ENCODE measurements at regions not wholly inside any gene's neighbourhood (a gene's known extent, or its start where the extent isn't known, plus 50 kb on each side); places are given as distances from the start of the nearest gene placed in this dataset.

GRCh38 chr4:100828986-100829685 is 311.3 kb upstream of the EMCN start:
- no peaks in the 10 kb centered on the region for H3K27me3 ChIP-seq (ENCODE audit: control insufficient read depth in 1 of 2, insufficient read depth in 2 of 2, low read length in 2 of 2)
- H3K9ac ChIP-seq (ENCODE audit: low read depth in 1 of 2, low read length in 2 of 2), result no peak overlapping the region
- H3K4me3 ChIP-seq (ENCODE audit: low read depth in 1 of 2, low read length in 2 of 2), result no peak overlapping the region
- H3K27ac ChIP-seq (ENCODE audit: low read depth, low read length), result no peak overlapping the region
- no peaks in the 10 kb centered on the region for H3K36me3 ChIP-seq (ENCODE audit: control insufficient read depth in 1 of 2, insufficient read depth in 2 of 2, low read length in 2 of 2)
- no peaks in the 10 kb centered on the region for H3K9me3 ChIP-seq (ENCODE audit: control insufficient read depth in 1 of 2, low read length in 2 of 2)
- no peaks in the 10 kb centered on the region for H3K4me1 ChIP-seq (ENCODE audit: control insufficient read depth in 1 of 2, insufficient read depth in 2 of 2, low read length in 2 of 2)

GRCh38 chr4:100828364-100828763 is 310.5 kb upstream of the EMCN start:
- Histone ChIP-seq H3K27me3 (ENCODE audit: control insufficient read depth in 1 of 2, insufficient read depth in 2 of 2, low read length in 2 of 2) (no peaks in the 10 kb centered on the region), H3K9me3 (ENCODE audit: control insufficient read depth in 1 of 2, low read length in 2 of 2) (no peaks in the 10 kb centered on the region), H3K9ac (ENCODE audit: low read depth in 1 of 2, low read length in 2 of 2) (no peak overlapping the region), H3K36me3 (ENCODE audit: control insufficient read depth in 1 of 2, insufficient read depth in 2 of 2, low read length in 2 of 2) (no peaks in the 10 kb centered on the region), H3K4me3 (ENCODE audit: low read depth in 1 of 2, low read length in 2 of 2) (no peak overlapping the region), H3K27ac (ENCODE audit: low read depth, low read length) (no peak overlapping the region), H3K4me1 (ENCODE audit: control insufficient read depth in 1 of 2, insufficient read depth in 2 of 2, low read length in 2 of 2) (no peaks in the 10 kb centered on the region)

- no peak overlapping the region for H3K4me3 ChIP-seq (ENCODE audit: low read depth in 1 of 2, low read length in 2 of 2)
- H3K27ac ChIP-seq (ENCODE audit: low read depth, low read length), result no peak overlapping the region
- no peaks in the 10 kb centered on the region for H3K36me3 ChIP-seq (ENCODE audit: control insufficient read depth in 1 of 2, insufficient read depth in 2 of 2, low read length in 2 of 2)
- no peaks in the 10 kb centered on the region for H3K27me3 ChIP-seq (ENCODE audit: control insufficient read depth in 1 of 2, insufficient read depth in 2 of 2, low read length in 2 of 2)
- no peaks in the 10 kb centered on the region for H3K4me1 ChIP-seq (ENCODE audit: control insufficient read depth in 1 of 2, insufficient read depth in 2 of 2, low read length in 2 of 2)
- H3K9ac ChIP-seq (ENCODE audit: low read depth in 1 of 2, low read length in 2 of 2), result no peak overlapping the region
- no peaks in the 10 kb centered on the region for H3K9me3 ChIP-seq (ENCODE audit: control insufficient read depth in 1 of 2, low read length in 2 of 2)
These were observed 309.9 kb upstream of the EMCN start for GRCh38 chr4:100827756-100828155.

- H3K9ac ChIP-seq (ENCODE audit: low read depth in 1 of 2, low read length in 2 of 2), result no peak overlapping the region
These were observed 309.2 kb upstream of the EMCN start for GRCh38 chr4:100826808-100827548.

GRCh38 chr4:100826067-100826466 is 308.2 kb upstream of the EMCN start:
- Histone ChIP-seq H3K27me3 (ENCODE audit: control insufficient read depth in 1 of 2, insufficient read depth in 2 of 2, low read length in 2 of 2) (no peaks in the 10 kb centered on the region), H3K27ac (ENCODE audit: low read depth, low read length) (no peak overlapping the region), H3K9ac (ENCODE audit: low read depth in 1 of 2, low read length in 2 of 2) (no peak overlapping the region), H3K36me3 (ENCODE audit: control insufficient read depth in 1 of 2, insufficient read depth in 2 of 2, low read length in 2 of 2) (no peaks in the 10 kb centered on the region), H3K9me3 (ENCODE audit: control insufficient read depth in 1 of 2, low read length in 2 of 2) (no peaks in the 10 kb centered on the region), H3K4me3 (ENCODE audit: low read depth in 1 of 2, low read length in 2 of 2) (no peak overlapping the region), H3K4me1 (ENCODE audit: control insufficient read depth in 1 of 2, insufficient read depth in 2 of 2, low read length in 2 of 2) (no peaks in the 10 kb centered on the region)

More at GRCh38 chr4:100826808-100827548, 309.2 kb upstream of the EMCN start:
- Histone ChIP-seq H3K36me3 (ENCODE audit: control insufficient read depth in 1 of 2, insufficient read depth in 2 of 2, low read length in 2 of 2) (no peaks in the 10 kb centered on the region), H3K4me3 (ENCODE audit: low read depth in 1 of 2, low read length in 2 of 2) (no peak overlapping the region), H3K9me3 (ENCODE audit: control insufficient read depth in 1 of 2, low read length in 2 of 2) (no peaks in the 10 kb centered on the region), H3K27ac (ENCODE audit: low read depth, low read length) (no peak overlapping the region), H3K27me3 (ENCODE audit: control insufficient read depth in 1 of 2, insufficient read depth in 2 of 2, low read length in 2 of 2) (no peaks in the 10 kb centered on the region), H3K4me1 (ENCODE audit: control insufficient read depth in 1 of 2, insufficient read depth in 2 of 2, low read length in 2 of 2) (no peaks in the 10 kb centered on the region)

- Histone ChIP-seq H3K27me3 (ENCODE audit: control insufficient read depth in 1 of 2, insufficient read depth in 2 of 2, low read length in 2 of 2) (no peaks in the 10 kb centered on the region), H3K9me3 (ENCODE audit: control insufficient read depth in 1 of 2, low read length in 2 of 2) (no peaks in the 10 kb centered on the region), H3K36me3 (ENCODE audit: control insufficient read depth in 1 of 2, insufficient read depth in 2 of 2, low read length in 2 of 2) (no peaks in the 10 kb centered on the region), H3K4me1 (ENCODE audit: control insufficient read depth in 1 of 2, insufficient read depth in 2 of 2, low read length in 2 of 2) (no peaks in the 10 kb centered on the region), H3K27ac (ENCODE audit: low read depth, low read length) (no peak overlapping the region), H3K4me3 (ENCODE audit: low read depth in 1 of 2, low read length in 2 of 2) (no peak overlapping the region), H3K9ac (ENCODE audit: low read depth in 1 of 2, low read length in 2 of 2) (no peak overlapping the region)
These were observed 306.1 kb upstream of the EMCN start for GRCh38 chr4:100823993-100824323.

- H3K27ac ChIP-seq (ENCODE audit: low read depth, low read length), result no peak overlapping the region
- H3K27me3 ChIP-seq (ENCODE audit: control insufficient read depth in 1 of 2, insufficient read depth in 2 of 2, low read length in 2 of 2), result no peaks in the 10 kb centered on the region
- no peaks in the 10 kb centered on the region for H3K4me1 ChIP-seq (ENCODE audit: control insufficient read depth in 1 of 2, insufficient read depth in 2 of 2, low read length in 2 of 2)
These were observed 305.5 kb upstream of the EMCN start for GRCh38 chr4:100823066-100823992.

GRCh38 chr4:100820249-100820648 is 302.4 kb upstream of the EMCN start:
- H3K27ac ChIP-seq (ENCODE audit: low read depth, low read length), result no peak overlapping the region
- H3K4me3 ChIP-seq (ENCODE audit: low read depth in 1 of 2, low read length in 2 of 2), result no peak overlapping the region
- no peaks in the 10 kb centered on the region for H3K4me1 ChIP-seq (ENCODE audit: control insufficient read depth in 1 of 2, insufficient read depth in 2 of 2, low read length in 2 of 2)
- no peaks in the 10 kb centered on the region for H3K27me3 ChIP-seq (ENCODE audit: control insufficient read depth in 1 of 2, insufficient read depth in 2 of 2, low read length in 2 of 2)
- no peak overlapping the region for H3K9ac ChIP-seq (ENCODE audit: low read depth in 1 of 2, low read length in 2 of 2)
- no peaks in the 10 kb centered on the region for H3K9me3 ChIP-seq (ENCODE audit: control insufficient read depth in 1 of 2, low read length in 2 of 2)
- H3K36me3 ChIP-seq (ENCODE audit: control insufficient read depth in 1 of 2, insufficient read depth in 2 of 2, low read length in 2 of 2), result no peaks in the 10 kb centered on the region

More at GRCh38 chr4:100823066-100823992, 305.5 kb upstream of the EMCN start:
- no peak overlapping the region for H3K9ac ChIP-seq (ENCODE audit: low read depth in 1 of 2, low read length in 2 of 2)
- H3K36me3 ChIP-seq (ENCODE audit: control insufficient read depth in 1 of 2, insufficient read depth in 2 of 2, low read length in 2 of 2), result no peaks in the 10 kb centered on the region
- no peaks in the 10 kb centered on the region for H3K9me3 ChIP-seq (ENCODE audit: control insufficient read depth in 1 of 2, low read length in 2 of 2)
- H3K4me3 ChIP-seq (ENCODE audit: low read depth in 1 of 2, low read length in 2 of 2), result no peak overlapping the region

GRCh38 chr4:100819505-100819904 is 301.7 kb upstream of the EMCN start:
- no peak overlapping the region for H3K4me3 ChIP-seq (ENCODE audit: low read depth in 1 of 2, low read length in 2 of 2)
- H3K9me3 ChIP-seq (ENCODE audit: control insufficient read depth in 1 of 2, low read length in 2 of 2), result no peaks in the 10 kb centered on the region
- H3K27me3 ChIP-seq (ENCODE audit: control insufficient read depth in 1 of 2, insufficient read depth in 2 of 2, low read length in 2 of 2), result no peaks in the 10 kb centered on the region
- H3K4me1 ChIP-seq (ENCODE audit: control insufficient read depth in 1 of 2, insufficient read depth in 2 of 2, low read length in 2 of 2), result no peaks in the 10 kb centered on the region
- H3K36me3 ChIP-seq (ENCODE audit: control insufficient read depth in 1 of 2, insufficient read depth in 2 of 2, low read length in 2 of 2), result no peaks in the 10 kb centered on the region
- H3K27ac ChIP-seq (ENCODE audit: low read depth, low read length), result no peak overlapping the region
- no peak overlapping the region for H3K9ac ChIP-seq (ENCODE audit: low read depth in 1 of 2, low read length in 2 of 2)

Measured in duodenal mucosa (tissue), 2 donors.